ENCODE measurements at regions not wholly inside any gene's neighbourhood (a gene's known extent, or its start where the extent isn't known, plus 50 kb on each side); places are given as distances from the start of the nearest gene placed in this dataset.

GRCh38 chr2:125455110-125455509, 1200.8 kb upstream of the GYPC start:
- TF ChIP-seq CTCF (conservative IDR thresholded peaks at IDR 0.05; ENCODE audit: low read depth in 2 of 2): no peak
- TF ChIP-seq EZH2 (IDR thresholded peaks at IDR 0.05; ENCODE audit: low read depth, unreplicated experiment): no peak
- TF ChIP-seq REST (IDR thresholded peaks at IDR 0.05; ENCODE audit: unreplicated experiment): no peak
- no peak for TF ChIP-seq POLR2AphosphoS5 (IDR thresholded peaks at IDR 0.05; ENCODE audit: low read depth)
- TF ChIP-seq ETS1 (IDR thresholded peaks at IDR 0.05): no peak
- no peak for TF ChIP-seq ZNF331 (CRISPR knock-in tag; IDR thresholded peaks at IDR 0.05; ENCODE audit: low read depth)
- TF ChIP-seq EZH2phosphoT487 (IDR thresholded peaks at IDR 0.05; ENCODE audit: unreplicated experiment): no peak
- TF ChIP-seq CREB1 (CRISPR knock-in tag; IDR thresholded peaks at IDR 0.05; ENCODE audit: low read depth): no peak
